PFSK-1 (cell line): ENCODE measurements at regions not wholly inside any gene's neighbourhood (a gene's known extent, or its start where the extent isn't known, plus 50 kb on each side); places are given as distances from the start of the nearest gene placed in this dataset.

ENCODE experiments used
- FOXP2 ChIP-seq: optimal IDR thresholded peaks from 2 replicates; pipeline ENCODE3; 2011; ENCODE audit warnings: borderline replicate concordance, control low read depth, inconsistent platforms; ENCODE audit not compliant: insufficient read depth; ENCODE audit errors: extremely low read length, extremely low read depth
- POLR2AphosphoS5 ChIP-seq: IDR thresholded peaks from 2 replicates; pipeline ENCODE4 v1.6.1; 2012; ENCODE audit warnings: low read depth, mild to moderate bottlenecking, control low read depth, low read length, moderate library complexity
- REST ChIP-seq, 2 experiments: IDR thresholded peaks; 2 replicates each; pipeline versions ENCODE4 v1.6.1 to v1.8.0; 2011 to 2012; ENCODE audit warnings: low read depth in 2 of 2, low read length in 2 of 2, control low read depth in 1 of 2, inconsistent platforms in 1 of 2, mild to moderate bottlenecking in 1 of 2, moderate library complexity in 1 of 2; ENCODE audit not compliant: insufficient read depth in 1 of 2
- SIN3A ChIP-seq: IDR thresholded peaks from 2 replicates; pipeline ENCODE4 v1.6.1; 2012; ENCODE audit warnings: mild to moderate bottlenecking, low read length, moderate library complexity, borderline replicate concordance; ENCODE audit not compliant: insufficient read depth
- TAF1 ChIP-seq: IDR thresholded peaks from 2 replicates; pipeline ENCODE4 v1.6.1; 2012; ENCODE audit warnings: low read length, control low read depth, borderline replicate concordance; ENCODE audit not compliant: insufficient read depth

GRCh38 chr16:73350707-73351452, 303.0 kb upstream of the ZFHX3 start:
- no peak for TF ChIP-seq SIN3A
- TF ChIP-seq FOXP2, result no peak
- TF ChIP-seq TAF1, result no peak
- no peak for TF ChIP-seq POLR2AphosphoS5
- TF ChIP-seq REST (IDR thresholded peaks at IDR 0.05; ENCODE audit: insufficient read depth in 1 of 2, low read depth in 2 of 2, low read length in 2 of 2), result no peak

- TF ChIP-seq REST (IDR thresholded peaks at IDR 0.05; ENCODE audit: insufficient read depth in 1 of 2, low read depth in 2 of 2, low read length in 2 of 2) (no peak), TAF1 (no peak), POLR2AphosphoS5 (no peak), SIN3A (no peak), FOXP2 (no peak)
These were observed 299.8 kb upstream of the ZFHX3 start for GRCh38 chr16:73347500-73348375.

- TF ChIP-seq TAF1 (no peak), FOXP2 (no peak), POLR2AphosphoS5 (no peak), SIN3A (no peak), REST (IDR thresholded peaks at IDR 0.05; ENCODE audit: insufficient read depth in 1 of 2, low read depth in 2 of 2, low read length in 2 of 2) (no peak)
These were observed 291.9 kb upstream of the ZFHX3 start for GRCh38 chr16:73339821-73340220.

- TF ChIP-seq POLR2AphosphoS5 (no peak), FOXP2 (no peak), SIN3A (no peak), REST (IDR thresholded peaks at IDR 0.05; ENCODE audit: insufficient read depth in 1 of 2, low read depth in 2 of 2, low read length in 2 of 2) (no peak), TAF1 (no peak)
These were observed 289.7 kb upstream of the ZFHX3 start for GRCh38 chr16:73337373-73338296.
